H1 (cell line): ENCODE measurements at regions not wholly inside any gene's neighbourhood (a gene's known extent, or its start where the extent isn't known, plus 50 kb on each side); places are given as distances from the start of the nearest gene placed in this dataset.

Experiments
- CTCF ChIA-PET: fragments of 300-600 bp; sonication (Branson Sonifier 250); formaldehyde crosslinking; loops from one replicate; lab custom pipeline; 2021; ENCODE audit not compliant: partially characterized antibody; lab: Charles Lee
- POLR2A ChIA-PET: fragments of 300-600 bp; sonication (Branson Sonifier 250); formaldehyde crosslinking; loops from one replicate; lab custom pipeline; 2021; ENCODE audit warnings: inconsistent platforms; ENCODE audit not compliant: partially characterized antibody; lab: Charles Lee
- DNase-seq, 2 experiments: peaks; one replicate each; pipeline versions ENCODE4 v3.0.0 to v3.0.0-alpha.2; 2010 to 2022; ENCODE audit warnings: low spot score in 2 of 2, low read depth in 1 of 2, mixed read lengths in 1 of 2
- FAIRE-seq: peaks from 2 replicates; lab custom pipeline; 2011; peaks lifted over from hg19 to GRCh38; lab: Jason Lieb, UNC
- H2AFZ ChIP-seq: 2 replicates; pipeline ENCODE4 v1.8.1; 2012; ENCODE audit warnings: low read length, inconsistent platforms
- H2AK5ac ChIP-seq: 2 replicates; pipeline ENCODE4 v1.6.1; 2013; ENCODE audit warnings: low read depth, low read length
- H2BK120ac ChIP-seq: replicated peaks from 2 replicates; pipeline ENCODE3; 2013; ENCODE audit warnings: low read depth, low read length, inconsistent platforms
- H2BK12ac ChIP-seq: 2 replicates; pipeline ENCODE4 v1.6.1; 2013; ENCODE audit warnings: low read depth, low read length
- H2BK15ac ChIP-seq: 2 replicates; pipeline ENCODE4 v1.6.1; 2013; ENCODE audit warnings: low read length
- H2BK20ac ChIP-seq: 2 replicates; pipeline ENCODE4 v1.6.1; 2013; ENCODE audit warnings: low read length
- H2BK5ac ChIP-seq: 2 replicates; pipeline ENCODE4 v1.6.1; 2013; ENCODE audit warnings: low read depth, low read length
- H3K14ac ChIP-seq: 2 replicates; pipeline ENCODE4 v1.6.1; 2013; ENCODE audit warnings: inconsistent platforms; ENCODE audit not compliant: insufficient read length
- H3K18ac ChIP-seq: 2 replicates; pipeline ENCODE4 v1.6.1; 2013; ENCODE audit warnings: low read length; ENCODE audit errors: extremely low read depth
- H3K23ac ChIP-seq: 2 replicates; pipeline ENCODE4 v1.6.1; 2013; ENCODE audit warnings: inconsistent platforms; ENCODE audit not compliant: insufficient read length
- H3K23me2 ChIP-seq: 2 replicates; pipeline ENCODE4 v1.6.1; 2013; ENCODE audit warnings: low read depth, low read length
- H3K27ac ChIP-seq: 2 replicates; pipeline ENCODE4 v1.6.1; 2011; ENCODE audit warnings: low read depth, low read length, inconsistent platforms
- H3K27me3 ChIP-seq, 4 experiments: replicated peaks in 1 of 4; 1 replicate in 1 of 4; 2 replicates in 3 of 4; pipeline versions ENCODE4 v1.6.1 to v1.8.1; 2011 to 2013; ENCODE audit warnings: low read length in 3 of 4, mild to moderate bottlenecking in 3 of 4, inconsistent platforms in 2 of 4, mixed read lengths in 2 of 4, moderate library complexity in 1 of 4; ENCODE audit not compliant: control insufficient read depth in 3 of 4, insufficient read depth in 3 of 4; ENCODE audit errors: extremely low read depth in 1 of 4
- H3K36me3 ChIP-seq, 4 experiments: 2 replicates each; pipeline versions ENCODE4 v1.6.1 to v1.8.1; 2011 to 2013; ENCODE audit warnings: mild to moderate bottlenecking in 4 of 4, low read length in 3 of 4, moderate library complexity in 2 of 4, control low read depth in 1 of 4, inconsistent platforms in 1 of 4; ENCODE audit not compliant: insufficient read depth in 4 of 4, control insufficient read depth in 2 of 4
- H3K4ac ChIP-seq: replicated peaks from 2 replicates; pipeline ENCODE3; 2013; ENCODE audit warnings: low read length, low read depth, mixed read lengths, inconsistent platforms; ENCODE audit not compliant: insufficient read length
- H3K4me1 ChIP-seq, 4 experiments: replicated peaks in 1 of 4; 1 replicate in 1 of 4; 2 replicates in 3 of 4; pipeline versions ENCODE4 v1.6.1 to v1.8.1; 2011 to 2013; ENCODE audit warnings: low read length in 3 of 4, inconsistent platforms in 2 of 4, mixed read lengths in 1 of 4; ENCODE audit not compliant: insufficient read depth in 4 of 4, control insufficient read depth in 3 of 4
- H3K4me2 ChIP-seq, 2 experiments: 2 replicates each; pipeline versions ENCODE4 v1.6.1 to v1.8.1; 2011 to 2013; ENCODE audit warnings: low read depth in 2 of 2, low read length in 2 of 2, control low read depth in 1 of 2, inconsistent platforms in 1 of 2, mild to moderate bottlenecking in 1 of 2; ENCODE audit not compliant: insufficient read depth in 1 of 2
- H3K4me3 ChIP-seq, 4 experiments: fragments of 200-600, 300-600 bp in 1 of 4; sonication (generic), shearing (Covaris generic), sonication (Bioruptor Twin) in 1 of 4; 2 replicates each; pipeline versions ENCODE4 v1.5.1 to v1.8.1; 2011 to 2016; ENCODE audit warnings: low read length in 4 of 4, low read depth in 3 of 4, control low read depth in 2 of 4, inconsistent platforms in 2 of 4, mild to moderate bottlenecking in 2 of 4, mixed read lengths in 1 of 4, moderate library complexity in 1 of 4; ENCODE audit not compliant: insufficient read depth in 2 of 4; ENCODE audit errors: extremely low read depth in 1 of 4
- H3K56ac ChIP-seq: replicated peaks from 2 replicates; pipeline ENCODE3; 2013; ENCODE audit warnings: low read depth, mild to moderate bottlenecking, mixed read lengths, low read length, inconsistent platforms; ENCODE audit not compliant: insufficient read length
- H3K79me1 ChIP-seq: 2 replicates; pipeline ENCODE4 v1.6.1; 2013; ENCODE audit warnings: low read depth, low read length, control low read depth
- H3K79me2 ChIP-seq, 2 experiments: 2 replicates each; pipeline versions ENCODE4 v1.6.1 to v1.8.1; 2012 to 2013; ENCODE audit warnings: low read length in 2 of 2, mild to moderate bottlenecking in 2 of 2, inconsistent platforms in 1 of 2; ENCODE audit not compliant: insufficient read depth in 2 of 2, control insufficient read depth in 1 of 2
- H3K9ac ChIP-seq, 4 experiments: replicated peaks in 1 of 4; 1 replicate in 1 of 4; 2 replicates in 3 of 4; pipeline versions ENCODE4 v1.6.1 to v1.8.1; 2011 to 2013; ENCODE audit warnings: low read depth in 3 of 4, low read length in 3 of 4, control low read depth in 2 of 4, mild to moderate bottlenecking in 2 of 4, moderate library complexity in 2 of 4, inconsistent platforms in 1 of 4; ENCODE audit errors: extremely low read depth in 1 of 4
- H3K9me3 ChIP-seq, 2 experiments: 2 replicates each; pipeline versions ENCODE4 v1.6.1 to v1.8.1; 2012 to 2013; ENCODE audit warnings: mild to moderate bottlenecking in 2 of 2, moderate library complexity in 2 of 2, control low read depth in 1 of 2, inconsistent platforms in 1 of 2, low read depth in 1 of 2, low read length in 1 of 2, mixed read lengths in 1 of 2; ENCODE audit not compliant: insufficient read depth in 2 of 2
- H4K20me1 ChIP-seq, 2 experiments: replicated peaks in 1 of 2; 2 replicates each; pipeline versions ENCODE3 to v1.8.1; 2011 to 2013; ENCODE audit warnings: inconsistent platforms in 2 of 2, low read length in 2 of 2, mild to moderate bottlenecking in 1 of 2; ENCODE audit not compliant: insufficient read depth in 2 of 2, control insufficient read depth in 1 of 2
- H4K5ac ChIP-seq: 2 replicates; pipeline ENCODE4 v1.6.1; 2013; ENCODE audit warnings: low read length, low read depth, mixed read lengths, inconsistent platforms; ENCODE audit not compliant: insufficient read length
- H4K8ac ChIP-seq: 2 replicates; pipeline ENCODE4 v1.8.0; 2013; ENCODE audit warnings: mild to moderate bottlenecking, moderate library complexity, low read length, inconsistent platforms; ENCODE audit not compliant: insufficient read depth; ENCODE audit errors: extremely low read depth
- H4K91ac ChIP-seq: replicated peaks from 2 replicates; pipeline ENCODE3; 2013; ENCODE audit warnings: low read length, mixed read lengths, inconsistent platforms; ENCODE audit not compliant: insufficient read length
- CHD2 ChIP-seq: IDR thresholded peaks from 2 replicates; pipeline ENCODE4 v1.6.1; 2012; ENCODE audit warnings: low read length, improper control_type of control experiment
- CREB1 ChIP-seq: IDR thresholded peaks from 2 replicates; pipeline ENCODE4 v1.6.1; 2012; ENCODE audit warnings: inconsistent platforms
- EP300 ChIP-seq, 2 experiments: IDR thresholded peaks; 1 replicate in 1 of 2; 2 replicates in 1 of 2; pipeline ENCODE4 v1.6.1; 2011 to 2012; ENCODE audit warnings: low read depth in 2 of 2, low read length in 2 of 2, mild to moderate bottlenecking in 2 of 2, borderline replicate concordance in 1 of 2, inconsistent platforms in 1 of 2, moderate library complexity in 1 of 2
- GABPA ChIP-seq: IDR thresholded peaks from 2 replicates; pipeline ENCODE4 v1.6.1; 2011; ENCODE audit warnings: mild to moderate bottlenecking, low read length, moderate library complexity, borderline replicate concordance; ENCODE audit not compliant: insufficient read depth
- JUN ChIP-seq: IDR thresholded peaks from 2 replicates; pipeline ENCODE4 v1.6.1; 2011; ENCODE audit warnings: low read depth, mild to moderate bottlenecking, improper control_type of control experiment, low read length
- MAX ChIP-seq: IDR thresholded peaks from 2 replicates; pipeline ENCODE4 v1.6.1; 2012; ENCODE audit warnings: inconsistent platforms
- POLR2A ChIP-seq, 2 experiments: IDR thresholded peaks; 1 replicate in 1 of 2; 2 replicates in 1 of 2; pipeline ENCODE4 v1.6.1; 2011; ENCODE audit warnings: low read depth in 2 of 2, low read length in 2 of 2, mild to moderate bottlenecking in 2 of 2; ENCODE audit errors: control extremely low read depth in 1 of 2
- RNF2 ChIP-seq: fragments of 200-900, 300-1000 bp; sonication (generic); IDR thresholded peaks from 2 replicates; pipeline ENCODE4 v1.7.1; 2016; ENCODE audit warnings: borderline replicate concordance, low read depth, mild to moderate bottlenecking, antibody characterized with exemption, low read length; ENCODE audit not compliant: poor library complexity, severe bottlenecking; ENCODE audit errors: missing control alignments
- SIRT6 ChIP-seq: IDR thresholded peaks from one replicate; pipeline ENCODE4 v1.7.1; 2012; ENCODE audit warnings: low read length, inconsistent platforms
- SP1 ChIP-seq: IDR thresholded peaks from 2 replicates; pipeline ENCODE4 v1.6.1; 2011; ENCODE audit warnings: low read depth, low read length
- SP2 ChIP-seq: IDR thresholded peaks from 2 replicates; pipeline ENCODE4 v1.6.1; 2012; ENCODE audit warnings: mild to moderate bottlenecking, low read length, inconsistent platforms
- SUZ12 ChIP-seq: fragments of 200-600 bp; sonication (generic); IDR thresholded peaks from 2 replicates; pipeline ENCODE4 v1.6.1; 2012; ENCODE audit warnings: mild to moderate bottlenecking, inconsistent platforms, low read length, moderate library complexity, mixed read lengths
- TAF7 ChIP-seq: optimal IDR thresholded peaks from 2 replicates; pipeline ENCODE3; 2011; ENCODE audit warnings: low read depth, mild to moderate bottlenecking, inconsistent platforms, low read length, moderate library complexity, borderline replicate concordance
- ZNF274 ChIP-seq: IDR thresholded peaks from 2 replicates; pipeline ENCODE4 v1.7.0; 2012; ENCODE audit warnings: low read length, borderline replicate concordance; ENCODE audit errors: extremely low read depth
- WGBS, 2 experiments: shearing (Covaris generic) in 1 of 2; methylation state at CpG; one replicate each; pipeline versions ENCODE4 v1.1.6 to v1.1.7; 2013 to 2015; ENCODE audit warnings: low lambda C conversion rate in 2 of 2, mixed read lengths in 2 of 2, inconsistent platforms in 1 of 2, low coverage in 1 of 2, missing lambda C conversion rate in 1 of 2; ENCODE audit not compliant: insufficient replicate concordance in 2 of 2, insufficient coverage in 1 of 2, insufficient read length in 1 of 2; ENCODE audit errors: extremely low coverage in 1 of 2, missing lambda C conversion rate in 1 of 2; 5-methylcytosine and 5-hydroxymethylcytosine counted together
- TF ChIP-seq, protein P1 (sequence below): IDR thresholded peaks from 2 replicates; pipeline ENCODE4 v1.6.1; 2011; ENCODE audit warnings: low read depth, mild to moderate bottlenecking, low read length; ENCODE audit not compliant: insufficient read depth

DNA sequence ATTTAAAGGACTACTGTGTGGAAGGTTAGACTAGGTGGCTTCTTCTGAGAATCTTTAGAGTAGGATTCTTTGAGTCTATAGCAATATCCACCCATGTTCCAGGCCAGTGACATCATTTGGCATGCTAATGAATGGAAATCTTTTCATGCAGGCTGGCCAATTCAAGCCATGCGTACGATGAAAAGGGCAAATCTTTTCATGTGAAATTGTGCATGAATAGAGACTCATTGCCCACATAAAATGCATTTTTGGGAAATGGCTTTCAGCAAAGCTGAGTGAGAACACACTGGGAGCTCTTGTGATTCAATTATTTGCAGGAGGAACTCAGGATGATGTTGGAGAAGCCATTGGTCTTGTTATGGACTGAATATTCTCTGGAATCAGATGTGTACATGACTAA, 324.9 kb upstream of the DAB1 start:
- H2BK5ac ChIP-seq: no peak overlapping the region
- no peak overlapping the region for H2AK5ac ChIP-seq
- H3K14ac ChIP-seq: no peak overlapping the region
- H2BK120ac ChIP-seq: no peak overlapping the region
- no peaks in the 10 kb centered on the region for H3K79me2 ChIP-seq
- H3K4me3 ChIP-seq: no peak overlapping the region
- H3K27me3 ChIP-seq: 0 out of 7 replicates have a peak, but pooled peaks cover 0 to 2% (median 0%) of the 10 kb centered on the region in 4 experiments
- H3K23me2 ChIP-seq: no peaks in the 10 kb centered on the region
- no peak overlapping the region for H2BK12ac ChIP-seq
- no peak overlapping the region for H4K5ac ChIP-seq
- H2AFZ ChIP-seq: no peak overlapping the region
- H3K9me3 ChIP-seq: no peaks in the 10 kb centered on the region
- no peak for DNase-seq
- H4K91ac ChIP-seq: no peak overlapping the region
- H3K79me1 ChIP-seq: no peaks in the 10 kb centered on the region
- no peaks in the 10 kb centered on the region for H3K36me3 ChIP-seq
- no peak overlapping the region for H3K18ac ChIP-seq
- H2BK15ac ChIP-seq: no peak overlapping the region
- H3K9ac ChIP-seq: no peak overlapping the region
- no peak overlapping the region for H2BK20ac ChIP-seq
- no peak overlapping the region for H3K4me2 ChIP-seq
- no peak overlapping the region for H3K23ac ChIP-seq
- ChIA-PET POLR2A (no interaction called here), CTCF (interaction anchor here (0.6 to 3.2 kb wide), 3 partner anchors 21 to 1090 kb away, joined by 3 to 9 read pairs (median 4); no protein-coding TSS in a partner anchor)
- WGBS, 2 experiments: 100% methylated on average over 2 of the region's 2 CpGs; no CpG with 5 or more reads in 1 of the 2 experiments
- H3K4ac ChIP-seq: no peak overlapping the region
- no peak overlapping the region for H3K27ac ChIP-seq
- no peaks in the 10 kb centered on the region for H3K4me1 ChIP-seq
- no peak overlapping the region for H3K56ac ChIP-seq
- no peak for FAIRE-seq
- H4K20me1 ChIP-seq: no peaks in the 10 kb centered on the region
- H4K8ac ChIP-seq: no peak overlapping the region
- TF ChIP-seq SUZ12 (no peak), CREB1 (no peak), GABPA (no peak), CHD2 (no peak), SIRT6 (no peak), JUN (no peak), SP2 (no peak), EP300 (IDR thresholded peaks at IDR 0.05; ENCODE audit: borderline replicate concordance in 1 of 2, low read depth in 2 of 2, low read length in 2 of 2) (no peak), MAX (no peak), POLR2A (IDR thresholded peaks at IDR 0.05; ENCODE audit: control extremely low read depth in 1 of 2, low read depth in 2 of 2, low read length in 2 of 2) (no peak), ZNF274 (no peak), RNF2 (no peak), TAF7 (no peak), SP1 (no peak)
- TF ChIP-seq, protein P1, sequence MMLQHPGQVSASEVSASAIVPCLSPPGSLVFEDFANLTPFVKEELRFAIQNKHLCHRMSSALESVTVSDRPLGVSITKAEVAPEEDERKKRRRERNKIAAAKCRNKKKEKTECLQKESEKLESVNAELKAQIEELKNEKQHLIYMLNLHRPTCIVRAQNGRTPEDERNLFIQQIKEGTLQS: no peak
